HG03432 (cell line): ENCODE measurements at regions not wholly inside any gene's neighbourhood (a gene's known extent, or its start where the extent isn't known, plus 50 kb on each side); places are given as distances from the start of the nearest gene placed in this dataset.

Experiments
- ATAC-seq: cut with Tn5 transposase; IDR thresholded peaks from one replicate; pipeline ENCODE4 v1.9.1; 2021; ENCODE audit warnings: mild to moderate bottlenecking, moderate library complexity; ENCODE audit not compliant: unreplicated experiment

- no peak for ATAC-seq
These were observed 553.0 kb upstream of the ZNF462 start for GRCh38 chr9:106309925-106310324.

GRCh38 chr9:106310782-106311181 is 552.2 kb upstream of the ZNF462 start:
- ATAC-seq, result no peak

- ATAC-seq, result no peak
These were observed 550.1 kb upstream of the ZNF462 start for GRCh38 chr9:106312906-106313305.

- ATAC-seq, result no peak
These were observed 548.5 kb upstream of the ZNF462 start for GRCh38 chr9:106314476-106314875.

GRCh38 chr9:106321394-106322180 is 541.4 kb upstream of the ZNF462 start:
- ATAC-seq, result no peak

- no peak for ATAC-seq
These were observed 540.2 kb upstream of the ZNF462 start for GRCh38 chr9:106322706-106323245.

- ATAC-seq, result no peak
These were observed 538.8 kb upstream of the ZNF462 start for GRCh38 chr9:106324053-106324585.

GRCh38 chr9:106324591-106325280 is 538.2 kb upstream of the ZNF462 start:
- no peak for ATAC-seq

GRCh38 chr9:106326493-106326892 is 536.5 kb upstream of the ZNF462 start:
- ATAC-seq, result no peak

- no peak for ATAC-seq
These were observed 529.5 kb upstream of the ZNF462 start for GRCh38 chr9:106333481-106333880.

- ATAC-seq, result no peak
These were observed 528.9 kb upstream of the ZNF462 start for GRCh38 chr9:106334081-106334480.

GRCh38 chr9:106339882-106340281 is 523.1 kb upstream of the ZNF462 start:
- no peak for ATAC-seq

- ATAC-seq, result no peak
These were observed 512.2 kb upstream of the ZNF462 start for GRCh38 chr9:106350777-106351176.

GRCh38 chr9:106356924-106357323 is 506.0 kb upstream of the ZNF462 start:
- no peak for ATAC-seq

GRCh38 chr9:106358331-106358730 is 504.6 kb upstream of the ZNF462 start:
- no peak for ATAC-seq

GRCh38 chr9:106376689-106377088 is 486.3 kb upstream of the ZNF462 start:
- no peak for ATAC-seq

- ATAC-seq, result no peak
These were observed 479.9 kb upstream of the ZNF462 start for GRCh38 chr9:106383072-106383471.

- no peak for ATAC-seq
These were observed 475.0 kb upstream of the ZNF462 start for GRCh38 chr9:106387965-106388364.

GRCh38 chr9:106393226-106393625 is 469.7 kb upstream of the ZNF462 start:
- ATAC-seq, result no peak

- ATAC-seq, result no peak
These were observed 462.8 kb upstream of the ZNF462 start for GRCh38 chr9:106400170-106400569.

- ATAC-seq, result no peak
These were observed 462.0 kb upstream of the ZNF462 start for GRCh38 chr9:106400950-106401349.

- no peak for ATAC-seq
These were observed 459.9 kb upstream of the ZNF462 start for GRCh38 chr9:106403081-106403480.
